HG02840 (cell line): ENCODE measurements at regions not wholly inside any gene's neighbourhood (a gene's known extent, or its start where the extent isn't known, plus 50 kb on each side); places are given as distances from the start of the nearest gene placed in this dataset.

Experiments
- ATAC-seq: cut with Tn5 transposase; IDR thresholded peaks from one replicate; pipeline ENCODE4 v1.9.1; 2021; ENCODE audit warnings: mild to moderate bottlenecking, moderate library complexity, moderate number of reproducible peaks; ENCODE audit not compliant: unreplicated experiment, low FRiP score

DNA sequence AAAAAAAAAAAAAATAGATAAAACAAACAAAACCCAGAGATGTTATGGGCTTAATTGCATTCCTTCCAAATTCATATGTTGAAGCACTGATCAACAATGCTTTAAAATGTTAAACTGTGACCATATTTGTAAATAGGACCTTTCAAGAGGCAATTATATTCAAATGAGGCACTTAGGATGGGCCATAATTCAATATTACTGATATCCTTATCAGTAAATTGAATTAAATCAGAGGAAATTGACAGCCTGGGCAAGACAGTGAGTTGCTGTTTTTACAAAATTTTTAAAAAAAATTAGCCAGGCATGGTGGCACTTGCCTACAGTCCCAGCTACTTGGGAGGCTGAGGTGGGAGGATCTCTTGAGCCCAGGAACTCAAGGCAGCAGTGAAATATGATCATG lies 364.1 kb downstream of the GJA1 start:
- no peak for ATAC-seq

DNA sequence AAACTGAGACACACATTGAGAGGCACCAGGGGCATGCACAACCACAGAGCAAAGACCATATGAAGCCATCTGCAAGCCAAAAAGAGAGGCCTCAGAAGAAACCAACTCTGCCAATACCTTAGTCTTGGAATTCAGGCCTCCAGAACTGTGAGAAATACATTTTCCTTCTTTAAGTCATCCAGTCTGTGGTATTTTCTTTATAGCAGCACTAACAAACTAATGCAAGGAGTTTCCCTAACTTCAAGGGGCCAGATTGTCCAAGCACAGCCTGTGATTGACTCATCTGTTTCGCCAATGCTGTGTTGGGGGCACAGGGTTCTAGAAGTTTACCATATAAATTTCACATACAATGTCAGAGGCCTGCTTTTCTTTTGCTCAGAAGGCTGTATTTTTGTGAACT lies 364.6 kb downstream of the GJA1 start:
- ATAC-seq, result no peak

- ATAC-seq, result no peak
Measured at GRCh38 chr6:121806116-121806515, 370.7 kb downstream of the GJA1 start.

DNA sequence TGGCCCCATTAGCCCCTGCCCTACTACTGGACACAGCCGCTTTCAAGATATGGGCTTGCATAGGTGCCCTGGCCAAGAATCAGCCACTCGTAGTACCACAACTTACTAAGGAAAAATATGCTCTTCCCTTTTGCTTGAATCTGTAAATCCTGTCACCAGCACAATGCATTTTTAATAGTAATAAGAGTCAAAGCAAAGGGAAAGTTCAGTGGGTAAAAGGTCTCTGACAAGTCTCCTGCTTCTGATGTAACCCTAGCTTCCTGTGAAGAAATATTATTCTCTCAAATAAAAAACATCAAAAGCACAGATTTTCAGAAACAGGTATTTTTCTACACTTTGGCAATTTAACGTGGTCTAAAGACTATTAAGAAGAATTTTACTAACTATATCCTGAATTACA lies 373.8 kb downstream of the GJA1 start:
- no peak for ATAC-seq

GRCh38 chr6:121810158-121811032 lies 374.9 kb downstream of the GJA1 start:
- no peak for ATAC-seq

- no peak for ATAC-seq
Measured at GRCh38 chr6:121811106-121811505, 375.7 kb downstream of the GJA1 start.

DNA sequence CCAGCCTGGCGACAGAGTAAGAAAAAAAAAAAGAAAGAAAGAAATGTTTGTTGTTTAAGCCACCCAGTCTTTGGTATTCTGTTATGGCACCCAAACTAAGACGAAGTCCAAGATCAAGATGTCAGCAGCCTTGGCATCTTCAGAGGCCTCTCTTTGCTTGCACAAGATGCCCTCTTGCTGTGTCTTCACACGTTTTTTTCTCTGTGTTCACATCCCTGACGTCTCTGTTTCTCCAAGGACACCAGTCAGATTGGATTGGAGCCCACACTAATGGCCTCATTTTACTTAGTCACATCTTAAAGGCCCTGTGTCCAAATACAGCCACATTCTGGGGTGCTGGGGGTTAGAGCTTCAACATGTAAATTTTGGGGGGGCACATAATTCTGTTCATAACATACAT lies 380.9 kb downstream of the GJA1 start:
- ATAC-seq, result no peak

DNA sequence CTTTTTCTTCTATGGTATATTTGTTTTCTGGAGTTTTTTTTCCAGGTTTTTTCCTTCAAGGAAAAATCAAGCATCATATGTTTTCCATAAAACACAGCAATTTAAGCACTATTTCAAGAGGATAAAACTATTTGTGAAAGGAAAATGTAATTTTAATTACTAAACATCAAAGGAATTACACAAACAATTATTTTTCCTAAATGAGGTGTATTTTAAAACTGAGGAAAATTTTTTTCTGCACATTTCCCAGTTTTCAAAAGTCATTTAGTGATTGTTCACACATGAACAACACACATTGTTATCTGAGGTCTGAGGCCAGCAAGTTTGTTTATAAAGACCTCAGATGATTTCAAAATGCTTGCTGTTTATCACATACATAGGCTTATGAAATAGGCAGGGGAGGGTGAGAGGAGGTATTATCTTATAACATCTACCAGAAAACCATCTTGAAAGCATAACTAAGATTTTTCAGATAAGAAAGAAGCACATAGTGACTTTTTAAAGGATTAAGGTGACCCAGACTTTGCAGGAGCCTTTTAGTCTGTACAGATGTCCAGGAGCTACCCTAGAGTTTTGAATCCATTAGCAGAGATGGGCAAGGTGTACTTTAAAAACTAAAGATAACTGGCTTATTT lies 381.6 kb downstream of the GJA1 start:
- ATAC-seq, result no peak

DNA sequence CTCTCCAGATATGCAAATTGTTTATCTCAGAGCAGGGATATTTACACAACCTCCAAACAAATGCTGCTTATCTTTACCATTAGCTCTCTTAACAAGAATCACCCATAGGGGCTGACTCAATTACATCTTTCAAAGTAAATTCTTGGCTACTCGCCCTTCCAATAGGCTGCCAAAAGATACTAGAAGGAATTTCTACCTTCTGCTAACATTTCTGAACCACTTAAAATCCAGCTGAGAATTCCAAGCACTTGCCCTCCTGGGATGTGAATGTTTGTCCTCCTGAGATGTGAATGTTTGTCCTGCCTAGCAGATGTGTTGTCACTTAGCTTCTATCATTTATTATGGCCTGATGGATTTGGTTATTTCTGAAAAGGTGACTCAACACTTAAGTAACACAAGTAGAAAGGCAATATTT lies 388.0 kb downstream of the GJA1 start:
- ATAC-seq, result no peak

DNA sequence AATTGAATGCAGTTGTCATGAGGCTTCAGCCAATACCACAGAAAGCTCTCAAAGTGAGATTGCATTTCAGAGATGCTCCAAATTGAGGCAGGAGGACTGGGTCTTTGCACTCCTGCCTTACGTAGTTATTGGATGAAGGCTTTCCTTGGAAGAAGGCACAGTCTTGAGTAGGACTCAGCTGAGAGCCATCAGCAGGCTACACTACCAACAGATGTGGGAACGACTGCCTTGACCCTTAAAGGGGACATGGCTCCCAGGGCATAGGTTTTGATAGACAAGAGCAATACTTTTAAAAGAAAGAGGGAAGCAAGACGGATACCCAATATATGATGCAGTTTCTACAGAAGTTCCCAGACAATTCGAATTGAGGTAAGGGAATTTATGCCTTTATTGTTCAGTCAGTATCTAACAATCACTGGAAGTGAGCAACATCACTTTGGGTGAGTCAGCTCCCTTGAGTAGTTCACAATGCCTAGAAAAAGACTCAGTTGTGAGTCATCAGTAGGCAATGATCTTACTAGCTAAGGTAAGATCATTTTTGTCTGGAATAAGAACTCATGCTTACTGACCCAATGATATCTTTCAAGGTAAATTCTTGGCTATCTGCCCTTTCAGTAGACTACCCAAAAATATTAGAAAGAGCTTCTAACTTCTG lies 390.8 kb downstream of the GJA1 start:
- no peak for ATAC-seq

DNA sequence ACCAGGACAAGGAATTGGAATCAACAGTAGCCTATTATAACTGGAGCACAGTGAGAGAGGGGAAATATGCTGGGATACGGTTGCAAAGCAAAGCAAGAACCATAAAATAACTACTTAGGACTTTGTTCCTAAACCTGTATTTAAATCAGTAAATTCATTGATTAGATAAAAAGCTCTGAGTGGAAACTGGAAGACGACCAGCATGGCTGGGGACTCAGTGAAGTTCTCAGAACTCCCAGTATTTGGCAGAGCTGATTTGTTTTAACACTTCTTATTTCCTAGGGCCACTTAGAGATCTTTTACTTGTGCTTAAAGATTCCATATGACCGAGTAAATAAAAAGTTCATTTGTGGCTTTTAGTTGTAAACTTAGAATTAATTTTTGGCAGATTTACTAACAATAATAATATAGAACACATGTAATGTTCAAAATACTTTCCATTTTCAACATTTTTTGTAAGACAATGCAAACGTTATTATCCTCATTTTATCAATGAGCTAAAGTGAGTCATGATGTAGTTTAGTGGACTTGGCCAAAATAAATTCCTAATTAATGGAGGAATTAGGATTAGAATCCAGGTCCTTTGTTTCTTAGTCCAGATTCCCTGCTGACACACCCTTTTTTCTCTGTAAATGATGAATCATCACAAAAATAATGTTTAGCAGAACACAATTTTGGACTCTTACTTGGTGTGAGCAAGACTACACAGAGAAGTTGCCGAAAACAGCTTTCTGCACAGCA lies 392.9 kb downstream of the GJA1 start:
- ATAC-seq, result no peak

- ATAC-seq, result no peak
Measured at GRCh38 chr6:121830736-121831135, 395.3 kb downstream of the GJA1 start.

- ATAC-seq, result no peak
Measured at GRCh38 chr6:121835662-121836061, 400.2 kb downstream of the GJA1 start.

GRCh38 chr6:121837545-121838229 lies 402.2 kb downstream of the GJA1 start:
- ATAC-seq, result no peak

DNA sequence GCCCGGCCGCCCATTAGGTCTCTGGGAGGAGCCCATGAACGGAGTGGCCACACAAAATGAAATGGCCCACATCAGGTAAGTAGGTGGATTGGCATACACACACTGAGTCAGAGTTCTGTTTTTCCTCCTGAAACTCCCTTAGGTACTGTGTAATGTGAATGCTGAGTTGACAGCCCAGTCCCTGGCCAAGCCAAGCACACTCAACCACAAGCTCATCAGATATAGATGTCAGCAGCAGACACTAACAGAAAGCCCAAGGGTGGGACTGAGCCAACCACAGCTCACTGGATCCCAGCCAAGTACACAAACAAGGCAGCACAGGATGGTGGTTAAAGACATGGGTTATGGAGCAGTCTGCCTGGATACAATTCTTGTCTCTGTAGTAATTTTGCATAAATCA lies 403.4 kb downstream of the GJA1 start:
- ATAC-seq, result no peak

DNA sequence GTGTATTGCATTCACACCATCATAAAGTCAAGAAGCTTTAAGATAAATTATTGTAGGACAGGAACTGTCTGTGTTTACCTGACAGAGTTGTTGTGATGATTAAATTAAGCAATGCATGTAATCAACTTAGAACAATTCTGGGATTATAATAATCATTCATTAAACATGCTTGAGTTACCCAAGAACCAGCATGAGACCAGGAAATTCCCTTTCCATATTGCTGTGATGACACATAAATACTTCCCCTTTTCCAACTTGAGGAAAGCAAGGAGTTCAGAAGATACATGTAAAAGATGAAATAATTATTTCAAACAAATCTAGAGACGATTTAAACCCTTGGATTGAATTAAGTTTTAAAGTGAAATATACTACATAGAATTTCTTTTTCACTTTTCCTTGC lies 404.4 kb downstream of the GJA1 start:
- ATAC-seq, result no peak

GRCh38 chr6:121844898-121845297 lies 409.5 kb downstream of the GJA1 start:
- no peak for ATAC-seq

GRCh38 chr6:121847806-121848522 lies 412.5 kb downstream of the GJA1 start:
- ATAC-seq, result no peak

- no peak for ATAC-seq
Measured at GRCh38 chr6:121848523-121849255, 413.2 kb downstream of the GJA1 start.
